Vagina (tissue), 2 donors: ENCODE measurements at regions not wholly inside any gene's neighbourhood (a gene's known extent, or its start where the extent isn't known, plus 50 kb on each side); places are given as distances from the start of the nearest gene placed in this dataset.

Experiments
- CTCF ChIP-seq, 3 experiments: fragments of 450-650 bp in 2 of 3; fragments of 200-600 bp in 1 of 3; sonication (generic) in 1 of 3; IDR thresholded peaks; one replicate each; pipeline ENCODE4 v1.5.1; 2017 to 2019; ENCODE audit warnings: antibody characterized with exemption in 3 of 3, mild to moderate bottlenecking in 2 of 3, moderate library complexity in 2 of 3
- POLR2A ChIP-seq, 2 donors: fragments of 450-650 bp; IDR thresholded peaks; one replicate each; pipeline ENCODE4 v1.6.1; 2017; ENCODE audit warnings: antibody characterized with exemption in 2 of 2, mild to moderate bottlenecking in 2 of 2, moderate library complexity in 2 of 2

GRCh38 chr9:109593612-109594011, 95.5 kb upstream of the PTPN3 start:
- TF ChIP-seq CTCF (IDR thresholded peaks at IDR 0.05) (no peak), POLR2A (IDR thresholded peaks at IDR 0.05) (no peak)
